ENCODE measurements at regions not wholly inside any gene's neighbourhood (a gene's known extent, or its start where the extent isn't known, plus 50 kb on each side); places are given as distances from the start of the nearest gene placed in this dataset.

- peaks cover 2 to 21% of the 10 kb centered on the region in 2 donors for H3K27me3 Mint-ChIP-seq
- H3K4me1 Mint-ChIP-seq: no peaks in the 10 kb centered on the region
- H3K9me3 Mint-ChIP-seq: no peaks in the 10 kb centered on the region
- DNase-seq: no peak
- H3K36me3 Mint-ChIP-seq: no peaks in the 10 kb centered on the region
- no peak overlapping the region for H3K27ac Mint-ChIP-seq
- no peak for ATAC-seq (replicated peaks)
- H3K4me3 Mint-ChIP-seq: no peak overlapping the region
These were observed 397.7 kb upstream of the NFE2L3 start for GRCh38 chr7:25754333-25754732.

GRCh38 chr7:25754751-25755150 is 397.2 kb upstream of the NFE2L3 start:
- H3K4me1 Mint-ChIP-seq: no peaks in the 10 kb centered on the region

GRCh38 chr7:25756601-25757000 is 395.4 kb upstream of the NFE2L3 start:
- Mint-ChIP-seq H3K36me3 (no peaks in the 10 kb centered on the region), H3K9me3 (no peaks in the 10 kb centered on the region), H3K27me3 (peaks cover 12 to 32% of the 10 kb centered on the region in 2 donors), H3K4me1 (no peaks in the 10 kb centered on the region), H3K4me3 (no peak overlapping the region), H3K27ac (no peak overlapping the region)
- ATAC-seq (replicated peaks) (no peak), DNase-seq (no peak)

More at GRCh38 chr7:25754751-25755150, 397.2 kb upstream of the NFE2L3 start:
- peaks cover 6 to 26% of the 10 kb centered on the region in 2 donors for H3K27me3 Mint-ChIP-seq
- ATAC-seq (replicated peaks): no peak
- H3K9me3 Mint-ChIP-seq: no peaks in the 10 kb centered on the region
- H3K27ac Mint-ChIP-seq: no peak overlapping the region
- DNase-seq: no peak
- H3K36me3 Mint-ChIP-seq: no peaks in the 10 kb centered on the region
- H3K4me3 Mint-ChIP-seq: no peak overlapping the region

GRCh38 chr7:25758559-25758958 is 393.4 kb upstream of the NFE2L3 start:
- DNase-seq: no peak
- H3K27ac Mint-ChIP-seq: no peak overlapping the region
- no peaks in the 10 kb centered on the region for H3K9me3 Mint-ChIP-seq
- no peak for ATAC-seq (replicated peaks)
- no peak overlapping the region for H3K4me3 Mint-ChIP-seq
- no peaks in the 10 kb centered on the region for H3K36me3 Mint-ChIP-seq
- peaks cover 26 to 28% of the 10 kb centered on the region in 2 donors for H3K27me3 Mint-ChIP-seq
- no peaks in the 10 kb centered on the region for H3K4me1 Mint-ChIP-seq

- H3K4me3 Mint-ChIP-seq: no peak overlapping the region
- H3K27ac Mint-ChIP-seq: no peak overlapping the region
- ATAC-seq (replicated peaks) (no peak), DNase-seq (no peak)
- H3K4me1 Mint-ChIP-seq: no peaks in the 10 kb centered on the region
- H3K36me3 Mint-ChIP-seq: no peaks in the 10 kb centered on the region
- no peaks in the 10 kb centered on the region for H3K9me3 Mint-ChIP-seq
- H3K27me3 Mint-ChIP-seq: peaks cover 26 to 34% of the 10 kb centered on the region in 2 donors
These were observed 392.7 kb upstream of the NFE2L3 start for GRCh38 chr7:25759286-25759685.

- Mint-ChIP-seq H3K9me3 (no peaks in the 10 kb centered on the region), H3K27ac (no peak overlapping the region), H3K4me3 (no peak overlapping the region), H3K36me3 (no peaks in the 10 kb centered on the region), H3K4me1 (no peaks in the 10 kb centered on the region), H3K27me3 (peaks cover 26 to 38% of the 10 kb centered on the region in 2 donors)
- ATAC-seq (replicated peaks) (no peak), DNase-seq (no peak)
These were observed 392.2 kb upstream of the NFE2L3 start for GRCh38 chr7:25759748-25760147.

GRCh38 chr7:25762511-25763462 is 389.2 kb upstream of the NFE2L3 start:
- Mint-ChIP-seq H3K36me3 (no peaks in the 10 kb centered on the region), H3K4me3 (no peak overlapping the region), H3K9me3 (no peaks in the 10 kb centered on the region), H3K27ac (no peak overlapping the region), H3K4me1 (no peaks in the 10 kb centered on the region), H3K27me3 (peaks cover 26 to 40% of the 10 kb centered on the region in 2 donors)
- DNase-seq (no peak), ATAC-seq (replicated peaks) (no peak)

GRCh38 chr7:25763463-25763860 is 388.5 kb upstream of the NFE2L3 start:
- no peaks in the 10 kb centered on the region for H3K9me3 Mint-ChIP-seq
- ATAC-seq (replicated peaks): no peak
- H3K27ac Mint-ChIP-seq: no peak overlapping the region
- DNase-seq: no peak
- no peaks in the 10 kb centered on the region for H3K4me1 Mint-ChIP-seq
- no peak overlapping the region for H3K4me3 Mint-ChIP-seq
- H3K36me3 Mint-ChIP-seq: no peaks in the 10 kb centered on the region
- peaks cover 26 to 40% of the 10 kb centered on the region in 2 donors for H3K27me3 Mint-ChIP-seq

- Mint-ChIP-seq H3K27me3 (peaks cover 17 to 34% of the 10 kb centered on the region in 2 donors), H3K27ac (no peak overlapping the region), H3K4me3 (no peak overlapping the region), H3K36me3 (no peaks in the 10 kb centered on the region), H3K4me1 (no peaks in the 10 kb centered on the region), H3K9me3 (no peaks in the 10 kb centered on the region)
- DNase-seq: no peak
- peak in 1 of 2 donors; percentile 25 for ATAC-seq (replicated peaks)
These were observed 386.8 kb upstream of the NFE2L3 start for GRCh38 chr7:25765110-25765655.

GRCh38 chr7:25770235-25770634 is 381.8 kb upstream of the NFE2L3 start:
- Mint-ChIP-seq H3K27me3 (peaks cover 6 to 18% of the 10 kb centered on the region in 2 donors), H3K4me3 (no peak overlapping the region), H3K27ac (no peak overlapping the region), H3K36me3 (no peaks in the 10 kb centered on the region), H3K9me3 (no peaks in the 10 kb centered on the region), H3K4me1 (no peaks in the 10 kb centered on the region)
- ATAC-seq (replicated peaks) (no peak), DNase-seq (no peak)

GRCh38 chr7:25770670-25771069 is 381.3 kb upstream of the NFE2L3 start:
- Mint-ChIP-seq H3K27ac (no peak overlapping the region), H3K36me3 (no peaks in the 10 kb centered on the region), H3K9me3 (no peaks in the 10 kb centered on the region), H3K4me3 (no peak overlapping the region), H3K4me1 (no peaks in the 10 kb centered on the region), H3K27me3 (peaks cover 6 to 18% of the 10 kb centered on the region in 2 donors)
- DNase-seq: no peak
- ATAC-seq (replicated peaks): no peak

GRCh38 chr7:25771491-25771890 is 380.5 kb upstream of the NFE2L3 start:
- ATAC-seq (replicated peaks) (no peak), DNase-seq (no peak)
- no peaks in the 10 kb centered on the region for H3K4me1 Mint-ChIP-seq
- H3K9me3 Mint-ChIP-seq: no peaks in the 10 kb centered on the region
- H3K27me3 Mint-ChIP-seq: peaks cover 6 to 18% of the 10 kb centered on the region in 2 donors
- H3K36me3 Mint-ChIP-seq: no peaks in the 10 kb centered on the region
- H3K27ac Mint-ChIP-seq: no peak overlapping the region
- no peak overlapping the region for H3K4me3 Mint-ChIP-seq

GRCh38 chr7:25772802-25773201 is 379.2 kb upstream of the NFE2L3 start:
- Mint-ChIP-seq H3K27ac (no peak overlapping the region), H3K36me3 (no peaks in the 10 kb centered on the region), H3K27me3 (peaks cover 6 to 24% of the 10 kb centered on the region in 2 donors), H3K4me3 (no peak overlapping the region), H3K4me1 (no peaks in the 10 kb centered on the region), H3K9me3 (no peaks in the 10 kb centered on the region)
- ATAC-seq (replicated peaks) (no peak), DNase-seq (no peak)

GRCh38 chr7:25774675-25775074 is 377.3 kb upstream of the NFE2L3 start:
- ATAC-seq (replicated peaks) (no peak), DNase-seq (no peak)
- Mint-ChIP-seq H3K27ac (no peak overlapping the region), H3K27me3 (peaks cover 6 to 27% of the 10 kb centered on the region in 2 donors), H3K36me3 (no peaks in the 10 kb centered on the region), H3K4me1 (no peaks in the 10 kb centered on the region), H3K9me3 (no peaks in the 10 kb centered on the region), H3K4me3 (no peak overlapping the region)

- H3K27me3 Mint-ChIP-seq: peaks cover 6 to 27% of the 10 kb centered on the region in 2 donors
- H3K4me3 Mint-ChIP-seq: no peak overlapping the region
These were observed 376.4 kb upstream of the NFE2L3 start for GRCh38 chr7:25775570-25775969.

More at GRCh38 chr7:25775570-25775969, 376.4 kb upstream of the NFE2L3 start:
- no peak overlapping the region for H3K27ac Mint-ChIP-seq
- no peaks in the 10 kb centered on the region for H3K9me3 Mint-ChIP-seq
- ATAC-seq (replicated peaks) (no peak), DNase-seq (no peak)
- no peaks in the 10 kb centered on the region for H3K36me3 Mint-ChIP-seq
- H3K4me1 Mint-ChIP-seq: no peaks in the 10 kb centered on the region

Measured in stimulated activated naive B cell treated with anti-CD40 and anti-IgM and Interleukin-4, amounts not matched to agents 10 μg/mL and 1 μg/mL and 100 μg/mL, for 72 hours (primary cell).